CD1c-positive myeloid dendritic cell (primary cell): ENCODE measurements at regions not wholly inside any gene's neighbourhood (a gene's known extent, or its start where the extent isn't known, plus 50 kb on each side); places are given as distances from the start of the nearest gene placed in this dataset.

Experiments
- DNase-seq: peaks from one replicate; pipeline ENCODE4 v3.0.0-alpha.2; 2016; ENCODE audit errors: extremely low spot score

- no peak for DNase-seq
Observed at GRCh38 chr7:156180451-156181229, 368.4 kb upstream of the SHH start.

- no peak for DNase-seq
Observed at GRCh38 chr7:156179872-156180390, 367.7 kb upstream of the SHH start.

- DNase-seq: no peak
Observed at GRCh38 chr7:156178857-156179256, 366.6 kb upstream of the SHH start.

- DNase-seq: no peak
Observed at GRCh38 chr7:156178214-156178613, 366.0 kb upstream of the SHH start.

- DNase-seq: no peak
Observed at GRCh38 chr7:156177422-156178055, 365.3 kb upstream of the SHH start.

- DNase-seq: no peak
Observed at GRCh38 chr7:156176039-156176438, 363.8 kb upstream of the SHH start.

- no peak for DNase-seq
Observed at GRCh38 chr7:156175003-156175402, 362.7 kb upstream of the SHH start.

- DNase-seq: no peak
Observed at GRCh38 chr7:156174428-156174827, 362.2 kb upstream of the SHH start.

- DNase-seq: no peak
Observed at GRCh38 chr7:156173748-156174353, 361.6 kb upstream of the SHH start.

- no peak for DNase-seq
Observed at GRCh38 chr7:156173346-156173745, 361.1 kb upstream of the SHH start.

- DNase-seq: no peak
Observed at GRCh38 chr7:156172638-156173037, 360.4 kb upstream of the SHH start.

- no peak for DNase-seq
Observed at GRCh38 chr7:156169474-156170370, 357.5 kb upstream of the SHH start.

- DNase-seq: no peak
Observed at GRCh38 chr7:156168434-156168833, 356.2 kb upstream of the SHH start.

- no peak for DNase-seq
Observed at GRCh38 chr7:156167987-156168386, 355.7 kb upstream of the SHH start.

- no peak for DNase-seq
Observed at GRCh38 chr7:156167417-156167807, 355.1 kb upstream of the SHH start.

GRCh38 chr7:156166692-156167416 lies 354.6 kb upstream of the SHH start:
- no peak for DNase-seq

- DNase-seq: no peak
Observed at GRCh38 chr7:156163747-156164146, 351.5 kb upstream of the SHH start.

- no peak for DNase-seq
Observed at GRCh38 chr7:156162451-156162850, 350.2 kb upstream of the SHH start.

- no peak for DNase-seq
Observed at GRCh38 chr7:156160811-156161210, 348.5 kb upstream of the SHH start.

GRCh38 chr7:156158693-156159092 lies 346.4 kb upstream of the SHH start:
- DNase-seq: no peak

- no peak for DNase-seq
Observed at GRCh38 chr7:156158213-156158612, 345.9 kb upstream of the SHH start.
